HCT116 (cell line): ENCODE measurements at regions not wholly inside any gene's neighbourhood (a gene's known extent, or its start where the extent isn't known, plus 50 kb on each side); places are given as distances from the start of the nearest gene placed in this dataset.

Source experiments
- ATF3 ChIP-seq: IDR thresholded peaks from 2 replicates; pipeline ENCODE4 v1.6.1; 2012
- POLR2A ChIP-seq: IDR thresholded peaks from 2 replicates; pipeline ENCODE4 v1.7.0; 2011; ENCODE audit warnings: borderline replicate concordance; ENCODE audit not compliant: insufficient read depth, insufficient read length; ENCODE audit errors: extremely low read depth
- TF ChIP-seq, protein P1 (sequence below), 3 experiments: fragments of 200-600 bp in 1 of 3; sonication (generic) in 1 of 3; IDR thresholded peaks in 2 of 3; conservative IDR thresholded peaks in 1 of 3; 2 replicates each; pipeline ENCODE4 v1.5.1; 2012 to 2017; ENCODE audit warnings: low read depth in 2 of 3, low read length in 2 of 3, antibody characterized with exemption in 1 of 3, borderline replicate concordance in 1 of 3, control low read depth in 1 of 3, mild to moderate bottlenecking in 1 of 3, mixed read lengths in 1 of 3, mixed run types in 1 of 3, moderate library complexity in 1 of 3; ENCODE audit not compliant: insufficient read depth in 1 of 3

- TF ChIP-seq POLR2A (no peak), ATF3 (no peak)
- TF ChIP-seq, protein P1, sequence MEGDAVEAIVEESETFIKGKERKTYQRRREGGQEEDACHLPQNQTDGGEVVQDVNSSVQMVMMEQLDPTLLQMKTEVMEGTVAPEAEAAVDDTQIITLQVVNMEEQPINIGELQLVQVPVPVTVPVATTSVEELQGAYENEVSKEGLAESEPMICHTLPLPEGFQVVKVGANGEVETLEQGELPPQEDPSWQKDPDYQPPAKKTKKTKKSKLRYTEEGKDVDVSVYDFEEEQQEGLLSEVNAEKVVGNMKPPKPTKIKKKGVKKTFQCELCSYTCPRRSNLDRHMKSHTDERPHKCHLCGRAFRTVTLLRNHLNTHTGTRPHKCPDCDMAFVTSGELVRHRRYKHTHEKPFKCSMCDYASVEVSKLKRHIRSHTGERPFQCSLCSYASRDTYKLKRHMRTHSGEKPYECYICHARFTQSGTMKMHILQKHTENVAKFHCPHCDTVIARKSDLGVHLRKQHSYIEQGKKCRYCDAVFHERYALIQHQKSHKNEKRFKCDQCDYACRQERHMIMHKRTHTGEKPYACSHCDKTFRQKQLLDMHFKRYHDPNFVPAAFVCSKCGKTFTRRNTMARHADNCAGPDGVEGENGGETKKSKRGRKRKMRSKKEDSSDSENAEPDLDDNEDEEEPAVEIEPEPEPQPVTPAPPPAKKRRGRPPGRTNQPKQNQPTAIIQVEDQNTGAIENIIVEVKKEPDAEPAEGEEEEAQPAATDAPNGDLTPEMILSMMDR (IDR thresholded peaks at IDR 0.05 in 2 of 3, conservative IDR thresholded peaks at IDR 0.05 in 1 of 3; ENCODE audit: borderline replicate concordance in 1 of 3, insufficient read depth in 1 of 3, low read depth in 2 of 3, low read length in 2 of 3) = no peak
Measured at GRCh38 chr16:76724181-76724580, 447.0 kb downstream of the CNTNAP4 start.
